ENCODE measurements at regions not wholly inside any gene's neighbourhood (a gene's known extent, or its start where the extent isn't known, plus 50 kb on each side); places are given as distances from the start of the nearest gene placed in this dataset.

DNA sequence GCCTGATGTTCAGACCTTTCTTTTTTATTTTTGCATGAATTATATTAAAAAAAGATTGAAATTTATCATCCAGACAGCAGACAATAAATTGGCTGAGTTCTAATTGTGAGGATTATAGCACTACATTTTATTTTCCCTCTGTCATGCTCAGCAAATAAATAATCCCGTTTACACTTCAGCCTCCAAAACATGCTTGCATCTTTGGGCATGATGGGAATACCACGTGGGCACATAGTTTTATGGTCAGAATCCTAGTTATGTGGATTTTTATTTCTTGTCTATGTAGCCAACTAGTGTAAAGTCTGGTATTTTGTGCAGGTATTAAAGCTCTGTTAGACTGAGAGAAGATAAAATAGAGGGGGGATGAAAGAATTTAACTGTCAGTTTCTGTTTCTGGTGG lies 276.9 kb upstream of the E2F7 start:
- DNase-seq = no peak

DNA sequence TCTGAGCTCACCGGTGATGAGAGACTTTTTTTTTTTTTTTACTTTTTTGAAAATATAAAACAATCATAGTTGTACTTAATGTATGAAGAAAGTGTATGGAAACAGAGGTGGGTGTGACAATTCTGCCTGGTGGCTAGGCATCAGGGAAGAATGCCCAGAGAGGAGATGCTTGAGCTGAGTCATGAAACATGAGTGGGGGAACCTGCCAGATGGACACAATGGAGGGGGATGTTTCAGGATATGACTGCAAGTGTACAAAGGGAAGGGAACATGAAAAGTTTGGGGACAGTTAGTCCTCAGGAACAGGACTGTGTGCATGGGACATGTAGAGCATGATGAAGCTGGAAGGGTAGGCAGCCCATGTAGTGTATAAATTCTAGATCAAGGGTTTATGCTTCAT lies 274.2 kb upstream of the E2F7 start:
- no peak for DNase-seq

DNA sequence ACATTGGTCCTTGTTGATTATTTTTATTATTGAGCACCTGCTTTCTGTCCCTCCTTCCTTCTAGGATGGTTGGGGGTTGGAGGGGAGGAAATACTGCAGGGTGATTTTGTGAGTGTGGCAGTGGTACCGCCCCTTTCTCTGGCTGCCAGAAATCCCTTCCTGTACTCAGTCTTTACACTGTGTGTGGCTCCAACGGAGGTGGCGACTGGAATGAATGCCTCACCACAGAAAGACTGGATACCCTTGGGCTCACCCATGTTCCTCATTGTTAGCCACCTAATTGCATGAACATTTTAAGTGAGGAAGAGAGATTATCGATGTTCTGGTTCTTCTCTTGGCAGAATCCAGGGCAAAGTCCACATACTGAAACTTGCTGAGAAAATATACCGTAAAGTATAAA lies 272.0 kb upstream of the E2F7 start:
- DNase-seq = no peak

DNA sequence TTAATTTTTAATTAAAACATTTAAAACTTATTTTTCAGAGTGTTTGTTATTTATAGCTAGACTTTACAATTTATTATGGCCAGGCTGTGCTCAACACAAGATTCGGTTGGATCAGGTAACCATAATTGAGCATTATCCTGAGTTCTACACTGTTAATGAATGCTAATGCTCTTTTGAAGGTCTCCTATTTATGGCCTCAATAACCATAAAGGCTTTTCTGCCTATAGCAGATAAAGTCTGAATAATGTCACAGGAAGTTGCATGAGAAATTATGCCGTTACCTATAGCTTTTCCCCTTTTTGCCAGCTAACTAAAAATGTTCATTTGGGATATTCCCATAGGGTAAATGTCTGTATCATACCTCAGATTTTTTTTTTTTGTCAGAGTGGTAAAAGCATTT lies 269.4 kb upstream of the E2F7 start:
- DNase-seq = no peak

DNA sequence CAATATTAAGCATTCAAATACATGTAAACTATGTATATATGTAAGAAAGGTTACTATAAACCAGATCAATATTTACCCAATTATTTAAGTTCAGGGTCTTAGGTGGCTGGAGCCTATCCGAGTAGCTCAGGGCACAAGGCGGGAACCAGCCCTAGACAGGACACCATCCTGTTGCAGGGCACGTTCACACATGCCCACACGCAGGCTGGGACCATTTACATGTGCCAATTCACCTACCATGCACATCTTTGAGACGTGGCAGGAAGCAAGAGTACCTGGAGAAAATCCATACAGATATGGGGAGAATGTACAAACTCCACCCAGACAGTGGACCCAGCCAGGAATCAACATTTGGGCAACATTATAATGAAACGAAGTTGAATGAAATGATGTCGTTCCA lies 263.0 kb upstream of the E2F7 start:
- DNase-seq = no peak

DNA sequence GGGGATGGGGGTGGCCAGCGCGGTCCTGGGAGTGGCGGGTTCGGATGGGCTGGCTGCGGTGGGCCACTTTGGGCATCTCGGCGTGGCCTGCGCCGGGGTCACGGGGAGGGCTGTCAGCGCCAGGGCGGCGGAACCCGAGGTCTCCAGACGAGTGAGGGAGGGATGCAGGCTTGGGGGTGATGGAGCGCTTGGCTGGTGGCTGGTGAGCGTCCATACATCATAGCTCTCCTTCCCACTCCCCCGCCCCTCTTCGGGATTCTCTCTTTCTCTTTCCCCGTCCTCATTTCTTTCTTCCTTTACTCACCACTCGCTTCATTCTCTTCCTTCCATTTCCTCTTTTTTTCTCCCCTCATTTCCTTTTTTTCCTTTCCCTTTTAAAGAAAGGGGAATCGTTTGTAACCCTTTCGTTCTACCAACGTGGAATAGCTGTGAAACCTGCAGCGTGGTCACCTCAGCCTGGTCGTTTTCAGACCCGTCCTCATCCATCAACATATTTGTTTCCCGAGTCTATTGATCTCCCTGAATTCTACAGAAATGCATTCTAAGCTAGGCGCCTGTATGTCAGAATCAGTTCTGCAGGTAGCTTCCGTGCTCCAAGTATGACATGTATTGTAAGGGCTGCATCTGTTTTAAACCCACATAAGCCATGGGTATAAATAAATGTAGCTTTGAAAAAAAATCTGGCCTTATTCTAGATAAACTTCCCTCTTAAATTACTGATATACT lies 260.3 kb upstream of the E2F7 start:
- no peak for DNase-seq

DNA sequence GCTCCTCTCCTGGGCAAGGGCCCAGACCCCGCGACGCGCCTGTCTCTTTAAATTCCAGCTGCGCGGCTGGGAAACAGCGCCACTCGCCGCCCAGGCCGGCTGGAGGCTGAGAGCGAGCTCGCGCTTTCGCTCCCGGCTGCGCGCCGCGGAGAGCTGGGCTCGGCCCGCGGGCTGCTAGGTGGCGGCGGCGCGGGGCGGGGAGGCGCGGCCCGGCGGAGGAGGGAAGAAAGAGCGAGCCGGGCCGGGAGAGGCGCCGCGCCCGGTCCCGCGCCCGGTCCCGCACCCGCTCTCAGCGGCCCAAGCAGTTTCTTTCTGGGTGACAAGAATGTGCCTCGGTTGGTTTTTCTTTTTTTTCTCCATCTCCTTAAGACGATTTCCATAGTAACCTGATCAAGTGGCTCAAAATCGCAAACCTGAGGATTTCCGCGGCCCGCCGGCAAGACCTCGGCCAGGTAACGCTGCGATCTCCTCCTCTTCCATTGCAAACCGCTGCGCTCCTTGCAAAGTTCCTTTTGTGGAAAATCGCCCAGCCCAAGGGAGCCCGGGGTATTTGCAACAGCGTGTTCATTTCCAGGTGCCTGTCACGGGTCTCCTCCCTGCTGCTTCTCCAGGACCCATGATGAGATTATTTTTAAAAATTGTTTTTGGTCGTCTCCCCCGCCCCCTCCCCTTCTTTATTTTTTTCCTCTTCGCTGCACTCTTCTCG lies 259.5 kb upstream of the E2F7 start:
- no peak for DNase-seq

DNA sequence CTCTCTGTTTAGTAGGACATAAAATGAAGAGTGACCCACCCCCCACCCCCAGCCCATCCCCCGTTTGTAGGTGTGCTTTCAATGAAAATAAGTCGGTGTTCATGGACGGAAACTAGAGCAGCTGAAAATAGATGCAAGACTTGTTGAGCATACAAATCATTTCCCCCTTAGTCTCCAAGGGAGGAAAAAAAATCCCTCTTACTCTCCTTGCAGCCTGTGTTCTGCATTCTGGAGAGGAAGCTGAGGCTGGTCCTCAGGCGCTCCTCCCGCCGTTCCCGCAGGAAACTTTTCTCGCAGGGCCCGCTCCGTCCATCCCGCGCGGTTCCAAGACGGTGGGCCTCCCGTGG lies 259.0 kb upstream of the E2F7 start:
- DNase-seq = no peak

DNA sequence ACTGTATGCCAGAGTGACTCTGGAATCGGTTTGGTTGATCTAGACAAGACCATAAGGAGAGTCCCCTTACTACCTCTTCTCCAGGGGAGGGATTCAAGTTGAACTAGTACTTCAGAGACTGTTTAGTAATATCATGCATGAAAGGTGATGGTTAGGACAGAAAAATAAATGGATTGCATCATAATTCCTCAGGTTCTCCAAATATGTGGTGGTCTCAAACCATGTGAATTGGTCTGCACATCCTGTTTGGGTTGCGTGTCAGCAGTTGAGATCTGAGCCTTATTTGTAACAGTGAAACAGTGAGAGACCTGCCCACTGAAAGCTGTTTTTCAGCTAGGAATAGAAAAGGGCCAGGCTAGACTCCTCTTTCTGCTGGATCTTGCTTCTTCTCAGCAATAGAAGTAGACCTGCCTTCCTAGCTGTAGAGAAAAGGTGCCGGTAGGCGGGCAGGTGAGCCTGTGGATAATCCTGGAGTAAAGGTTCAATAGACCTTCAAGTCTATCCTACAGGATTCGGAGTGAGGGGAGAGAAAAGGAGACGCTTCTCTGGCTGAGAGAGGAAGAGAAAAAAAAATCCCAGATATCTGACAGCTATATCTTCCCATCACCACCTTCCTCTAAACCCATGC lies 258.5 kb upstream of the E2F7 start:
- no peak for DNase-seq

DNA sequence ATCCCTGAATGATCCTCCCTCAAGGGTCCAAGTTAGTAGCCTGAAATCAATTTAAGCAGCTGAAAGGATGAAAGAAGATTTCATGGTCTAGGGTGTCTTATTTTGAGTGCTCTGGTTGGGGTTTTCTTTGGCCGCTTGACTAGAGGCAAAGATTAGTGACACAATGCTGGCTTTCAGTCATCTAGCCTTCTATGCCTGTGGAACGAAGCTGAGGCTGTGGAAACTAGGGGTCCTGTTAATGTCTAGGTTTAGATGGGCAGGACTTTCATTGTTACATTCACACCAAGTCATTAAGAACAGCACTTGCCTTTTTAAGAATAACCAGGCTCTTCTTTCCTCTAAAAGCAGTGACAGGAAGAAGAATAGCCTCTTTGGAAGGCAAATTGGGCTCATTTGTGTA lies 253.8 kb upstream of the E2F7 start:
- no peak for DNase-seq

DNA sequence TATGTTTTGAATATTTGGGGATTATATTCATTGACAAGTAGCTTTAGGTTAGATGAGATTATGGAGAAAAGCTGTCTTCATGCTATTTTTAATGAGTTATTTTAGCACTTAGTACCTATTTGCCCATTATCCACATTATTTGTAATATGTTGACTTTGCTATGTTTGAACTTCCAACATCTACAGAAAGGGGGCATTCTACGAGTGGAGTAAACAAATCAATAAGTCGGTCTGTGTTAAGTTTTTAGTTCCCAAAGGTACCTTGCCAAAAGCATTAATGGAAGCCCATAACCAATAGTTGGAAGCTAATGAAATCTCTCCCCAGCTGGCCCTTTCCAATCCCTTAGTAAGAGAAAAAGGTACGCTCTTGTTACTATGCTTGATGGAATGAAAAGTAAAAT lies 250.0 kb upstream of the E2F7 start:
- no peak for DNase-seq

DNA sequence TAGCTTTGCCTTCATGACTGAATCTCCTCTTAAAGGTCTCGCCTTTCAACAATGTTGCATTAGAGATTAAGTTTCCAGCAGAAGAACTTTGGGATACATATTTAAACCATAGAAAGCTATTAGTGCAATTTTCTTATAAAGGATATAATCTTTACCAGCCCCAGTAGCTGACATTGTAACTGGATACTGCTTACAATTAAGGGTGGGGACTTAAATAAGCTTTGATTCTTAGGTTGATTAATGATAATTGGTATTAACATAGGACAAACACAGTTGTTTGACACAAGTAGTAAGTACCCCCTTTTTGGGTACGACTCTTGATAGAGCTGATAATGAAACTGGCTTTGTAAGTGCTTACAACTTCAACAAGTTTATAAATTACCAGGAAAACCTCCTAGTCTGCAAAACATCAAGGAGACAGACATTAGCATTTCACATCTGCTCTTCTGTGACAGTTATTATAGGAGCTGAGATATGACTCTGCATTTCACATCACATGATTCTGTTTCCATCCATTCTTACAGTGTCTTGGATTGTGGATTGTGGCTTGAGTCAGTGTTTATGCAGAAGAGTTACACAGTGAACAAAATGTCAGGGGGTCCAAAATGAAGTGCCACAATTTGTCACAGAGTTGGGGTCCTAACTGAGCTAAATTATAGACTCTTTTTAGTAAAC lies 249.1 kb upstream of the E2F7 start:
- DNase-seq = no peak

DNA sequence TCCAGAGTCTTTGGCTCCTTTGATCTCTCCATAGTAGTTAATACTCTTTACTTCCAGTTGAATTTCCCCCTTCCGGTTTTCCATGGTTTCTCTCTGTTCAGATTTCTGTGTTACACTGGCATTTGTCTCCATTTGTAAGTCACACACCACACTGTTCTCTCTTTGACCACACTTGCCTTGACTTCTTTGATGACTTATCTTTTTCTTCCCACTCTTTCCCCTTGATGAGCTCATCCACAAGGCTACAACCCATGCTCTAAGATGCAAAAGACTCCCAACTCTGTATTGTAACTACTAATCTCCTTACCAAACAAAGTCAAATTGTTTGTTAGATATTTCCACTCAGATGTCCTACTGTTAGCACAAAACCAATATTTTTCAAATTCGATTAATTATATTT lies 242.7 kb upstream of the E2F7 start:
- no peak for DNase-seq

DNA sequence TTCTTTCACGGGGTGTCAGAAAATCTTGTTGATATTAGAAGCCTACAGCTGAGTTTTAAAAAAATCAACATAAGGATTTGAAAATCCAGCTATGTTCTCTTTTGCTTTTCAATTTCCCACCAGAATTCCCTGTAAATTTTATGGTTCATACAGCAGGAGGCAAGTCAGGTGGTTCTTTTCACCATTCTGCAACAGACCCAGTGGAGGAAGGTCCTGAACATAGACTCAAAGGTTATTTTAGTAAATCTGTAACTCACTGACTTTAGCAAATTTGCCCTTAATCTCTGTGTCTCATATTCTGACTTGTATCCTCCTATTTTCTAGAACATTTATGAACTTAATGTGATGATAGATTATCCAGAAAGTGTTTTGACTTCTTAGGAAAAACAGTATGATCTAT lies 235.4 kb upstream of the E2F7 start:
- DNase-seq = no peak

DNA sequence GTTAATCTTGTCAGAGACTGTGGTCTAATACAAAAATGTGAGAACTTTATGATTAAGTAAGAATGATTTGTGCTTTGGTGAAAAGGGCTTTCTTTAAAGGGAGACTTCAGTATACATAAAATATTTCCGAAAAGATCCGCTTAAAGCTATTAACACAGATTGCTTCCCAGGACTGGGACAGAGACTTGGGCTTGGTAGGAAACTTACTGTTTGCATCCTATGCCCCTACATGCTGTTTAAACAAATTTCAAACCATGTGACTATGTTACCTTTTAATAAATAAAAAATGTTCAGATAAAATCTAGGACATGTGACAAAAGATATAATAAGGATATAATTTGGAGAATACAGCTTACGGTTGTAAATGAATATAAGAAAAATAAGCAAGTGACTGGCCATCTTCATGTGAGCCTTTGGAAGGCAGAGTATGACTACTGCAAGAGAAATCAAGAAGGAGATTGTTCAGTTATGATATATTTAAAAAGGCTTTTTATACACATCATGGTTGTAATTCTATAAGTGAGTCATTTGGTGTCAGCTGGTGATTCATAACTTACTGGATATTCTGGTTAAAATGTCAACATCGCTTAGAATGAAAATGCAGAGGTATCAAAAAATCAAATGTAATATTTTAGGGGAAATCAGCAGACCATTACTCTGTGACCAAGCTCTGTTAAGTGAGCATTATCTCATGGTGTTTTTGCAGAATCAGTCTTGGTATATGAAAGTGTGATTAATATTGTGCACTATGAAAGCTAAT lies 234.7 kb upstream of the E2F7 start:
- DNase-seq = no peak

DNA sequence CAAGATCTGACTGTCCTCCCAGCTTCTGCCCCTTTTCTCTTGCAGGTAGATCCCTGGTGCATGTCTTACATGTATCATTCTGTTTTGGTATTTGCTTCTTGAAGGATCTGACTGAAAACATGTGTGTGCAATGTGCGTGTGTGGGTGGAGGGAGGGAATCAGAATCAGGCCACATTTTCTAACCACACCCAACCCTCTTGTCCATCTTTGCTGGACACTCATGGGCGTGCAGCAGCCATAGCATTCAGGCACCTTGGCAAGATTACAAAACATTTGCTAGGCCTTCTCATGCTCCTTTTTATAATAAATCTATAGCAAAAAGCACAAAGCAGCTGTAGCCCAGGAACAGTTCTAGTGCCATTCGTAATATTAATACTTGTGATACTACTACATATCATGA lies 233.6 kb upstream of the E2F7 start:
- no peak for DNase-seq

DNA sequence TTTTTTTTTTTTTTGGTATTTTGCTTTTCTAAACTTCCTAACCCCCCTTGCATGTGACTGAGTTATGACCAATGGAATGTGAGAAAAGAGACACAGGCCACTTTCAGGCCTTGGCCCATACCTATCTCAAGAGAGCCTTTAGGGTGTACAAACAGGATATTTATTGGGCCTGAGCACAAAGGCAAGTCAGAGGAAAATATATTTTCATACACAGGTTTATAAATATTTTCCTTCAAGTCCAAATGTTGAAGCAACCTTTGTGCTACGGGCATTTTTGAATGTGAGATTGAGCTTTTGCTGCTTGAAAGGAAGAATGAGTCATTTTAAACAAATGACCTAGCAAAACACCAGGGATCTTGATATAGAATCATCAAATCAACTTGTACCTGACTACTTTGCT lies 228.6 kb upstream of the E2F7 start:
- DNase-seq = no peak

DNA sequence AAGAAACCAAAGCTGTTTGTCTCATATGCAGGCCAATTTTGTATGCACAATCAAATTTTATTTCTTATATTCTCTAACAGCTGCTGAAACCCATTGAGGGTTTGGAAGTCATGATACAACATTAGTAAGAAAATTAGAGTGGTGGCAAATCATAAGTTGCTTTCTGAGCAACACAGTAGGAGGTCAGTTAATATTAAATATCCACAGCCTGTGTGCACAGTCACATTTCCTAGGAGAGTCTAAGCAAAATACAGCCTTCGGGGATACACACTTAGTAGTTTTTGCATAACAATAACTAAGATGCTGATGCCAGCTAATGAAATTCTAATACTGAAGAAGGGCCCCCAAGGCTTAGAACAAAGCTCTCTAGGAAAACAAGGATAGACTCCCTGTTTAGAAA lies 209.6 kb upstream of the E2F7 start:
- DNase-seq = no peak

DNA sequence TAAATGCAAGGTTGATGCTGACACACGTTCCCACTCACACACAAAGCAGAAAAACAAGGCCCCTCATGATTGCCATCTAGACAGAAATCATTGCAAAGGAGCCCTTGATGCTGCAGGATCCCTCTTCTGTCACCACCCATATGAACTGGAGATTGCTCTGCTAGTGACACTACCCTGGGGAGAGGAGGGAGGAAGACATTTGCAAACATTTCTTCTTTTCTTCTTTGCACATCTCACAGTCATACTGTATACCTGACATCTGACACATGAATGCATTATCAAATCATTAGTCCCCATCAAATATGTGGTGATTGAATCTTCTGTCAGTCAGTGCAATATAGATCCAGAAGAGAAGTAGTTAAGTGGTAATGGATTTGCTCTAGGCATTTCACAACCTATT lies 208.5 kb upstream of the E2F7 start:
- DNase-seq = no peak

DNA sequence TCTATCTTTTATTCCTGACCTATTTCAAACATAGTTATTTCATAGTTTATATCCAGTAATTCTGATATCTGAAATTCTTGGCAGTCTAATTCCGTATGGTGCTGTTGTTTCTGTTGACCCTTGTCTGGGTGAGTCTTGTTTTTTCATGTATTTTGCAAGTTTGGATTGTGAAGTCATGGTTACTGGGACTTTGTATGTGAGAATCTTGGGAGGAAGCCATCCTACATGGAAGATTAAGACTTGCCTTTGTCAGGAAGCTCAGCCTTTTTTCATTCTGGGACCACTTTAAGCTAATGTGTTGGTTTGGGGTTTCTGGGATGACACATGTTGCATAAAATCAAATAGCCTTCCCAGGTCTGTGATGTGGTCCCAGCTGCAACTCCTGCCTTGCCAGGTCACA lies 191.6 kb upstream of the E2F7 start:
- no peak for DNase-seq

DNA sequence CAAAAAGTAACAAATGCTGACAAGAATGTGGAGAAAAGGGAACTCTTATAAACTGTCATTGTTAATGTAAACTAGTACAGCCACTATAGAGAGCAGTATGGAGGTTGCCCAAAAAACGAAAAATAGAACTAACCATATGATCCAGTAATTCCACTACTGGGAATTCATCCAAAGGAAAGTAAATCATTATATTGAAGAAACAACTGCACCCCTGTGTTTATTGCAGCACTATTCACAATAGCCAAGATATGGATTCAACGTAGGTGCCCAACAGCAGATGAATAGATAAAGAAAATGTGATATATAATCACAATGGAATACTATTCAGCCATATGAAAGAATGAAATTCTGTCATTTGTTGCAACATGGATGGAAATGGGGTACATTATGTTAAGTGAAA lies 188.0 kb upstream of the E2F7 start:
- no peak for DNase-seq

DNA sequence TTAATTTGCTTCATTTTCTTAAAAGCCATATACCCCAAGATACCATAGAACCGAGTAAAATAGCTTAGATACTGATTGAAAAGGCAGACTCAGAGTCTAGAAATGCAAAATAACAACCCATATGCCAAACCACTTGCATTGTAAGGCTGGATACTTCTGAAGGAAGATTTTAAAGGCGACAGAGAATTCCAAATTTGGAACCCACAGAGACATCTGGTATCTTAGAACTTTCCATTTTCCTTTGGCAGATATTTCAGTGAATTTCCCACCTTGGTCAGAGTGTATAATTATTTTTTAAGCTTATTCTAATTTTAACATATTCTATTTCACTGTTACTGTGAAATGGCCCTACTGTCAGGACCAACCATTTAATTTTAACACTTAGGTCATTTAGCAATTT lies 186.4 kb upstream of the E2F7 start:
- DNase-seq = no peak

DNA sequence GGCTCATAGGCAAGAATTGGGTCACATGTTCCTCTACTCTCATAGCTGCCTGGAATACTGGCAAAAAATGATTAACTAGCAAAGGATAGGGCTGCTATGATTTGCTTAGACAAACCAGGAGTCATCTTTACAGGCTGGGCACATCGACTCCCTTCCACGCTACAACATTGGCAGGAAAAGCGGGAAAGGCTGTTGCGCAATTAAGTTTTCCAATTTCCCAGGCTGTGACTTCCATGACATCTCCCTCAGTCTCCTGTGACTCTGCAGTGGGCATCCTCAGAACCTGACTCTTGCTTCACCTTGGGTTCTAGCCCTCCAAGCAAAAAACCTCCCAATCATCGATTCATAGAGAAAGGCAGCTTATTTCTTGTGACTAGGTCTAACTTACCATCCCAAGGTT lies 184.5 kb upstream of the E2F7 start:
- no peak for DNase-seq
